ENCODE measurements at regions not wholly inside any gene's neighbourhood (a gene's known extent, or its start where the extent isn't known, plus 50 kb on each side); places are given as distances from the start of the nearest gene placed in this dataset.

GRCh38 chr2:49426996-49427395 is 272.7 kb upstream of the FSHR start:
- TF ChIP-seq CTCF (IDR thresholded peaks at IDR 0.05; ENCODE audit: control insufficient read depth, extremely low read depth, insufficient read depth): no peak
- DNase-seq (ENCODE audit: low read depth): no peak
- no peak overlapping the region for H3K4me3 ChIP-seq (ENCODE audit: low read depth, low read length)

GRCh38 chr2:49416252-49416651 is 261.9 kb upstream of the FSHR start:
- TF ChIP-seq CTCF (IDR thresholded peaks at IDR 0.05; ENCODE audit: control insufficient read depth, extremely low read depth, insufficient read depth): no peak
- no peak overlapping the region for H3K4me3 ChIP-seq (ENCODE audit: low read depth, low read length)
- no peak for DNase-seq (ENCODE audit: low read depth)

- no peak for DNase-seq (ENCODE audit: low read depth)
- no peak for TF ChIP-seq CTCF (IDR thresholded peaks at IDR 0.05; ENCODE audit: control insufficient read depth, extremely low read depth, insufficient read depth)
- no peak overlapping the region for H3K4me3 ChIP-seq (ENCODE audit: low read depth, low read length)
Observed at GRCh38 chr2:49404108-49404507, 249.8 kb upstream of the FSHR start.

GRCh38 chr2:49403637-49404036 is 249.3 kb upstream of the FSHR start:
- DNase-seq (ENCODE audit: low read depth): no peak
- TF ChIP-seq CTCF (IDR thresholded peaks at IDR 0.05; ENCODE audit: control insufficient read depth, extremely low read depth, insufficient read depth): no peak

GRCh38 chr2:49379406-49379805 is 225.1 kb upstream of the FSHR start:
- H3K4me3 ChIP-seq (ENCODE audit: low read depth, low read length): no peak overlapping the region
- no peak for TF ChIP-seq CTCF (IDR thresholded peaks at IDR 0.05; ENCODE audit: control insufficient read depth, extremely low read depth, insufficient read depth)
- no peak for DNase-seq (ENCODE audit: low read depth)

More at GRCh38 chr2:49403637-49404036, 249.3 kb upstream of the FSHR start:
- no peak overlapping the region for H3K4me3 ChIP-seq (ENCODE audit: low read depth, low read length)

GRCh38 chr2:49371128-49371701 is 216.9 kb upstream of the FSHR start:
- DNase-seq (ENCODE audit: low read depth): no peak
- no peak overlapping the region for H3K4me3 ChIP-seq (ENCODE audit: low read depth, low read length)
- TF ChIP-seq CTCF (IDR thresholded peaks at IDR 0.05; ENCODE audit: control insufficient read depth, extremely low read depth, insufficient read depth): no peak

- no peak overlapping the region for H3K4me3 ChIP-seq (ENCODE audit: low read depth, low read length)
- DNase-seq (ENCODE audit: low read depth): no peak
- TF ChIP-seq CTCF (IDR thresholded peaks at IDR 0.05; ENCODE audit: control insufficient read depth, extremely low read depth, insufficient read depth): no peak
Observed at GRCh38 chr2:49369650-49370049, 215.3 kb upstream of the FSHR start.

All from LNCaP clone FGC (cell line).